GM12873 (cell line): ENCODE measurements at regions not wholly inside any gene's neighbourhood (a gene's known extent, or its start where the extent isn't known, plus 50 kb on each side); places are given as distances from the start of the nearest gene placed in this dataset.

ENCODE experiments used
- TF ChIP-seq, protein P1 (sequence below): IDR thresholded peaks from 2 replicates; pipeline ENCODE4 v1.5.1; 2012; ENCODE audit warnings: low read depth, mild to moderate bottlenecking, moderate library complexity, low read length, control low read depth; ENCODE audit not compliant: insufficient read depth; ENCODE audit errors: missing control alignments

DNA sequence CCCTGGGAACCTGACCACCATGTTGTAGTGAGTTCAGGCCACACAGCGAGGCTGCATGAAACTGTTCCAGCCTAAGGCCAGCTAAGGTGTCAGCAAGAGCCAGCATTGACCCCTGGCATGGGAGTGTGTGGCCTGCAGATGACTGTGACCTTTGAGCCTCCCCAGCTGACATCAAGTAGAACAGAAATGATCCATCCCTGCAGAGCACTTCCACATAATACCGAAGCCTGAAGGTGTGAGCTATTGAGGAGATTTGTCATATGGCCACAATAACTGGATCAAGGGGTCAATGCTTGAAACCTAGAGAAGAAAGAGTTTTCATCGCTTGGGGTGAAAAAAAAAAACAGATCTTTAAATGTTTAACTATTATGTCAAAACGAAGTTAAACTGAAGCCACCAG lies 207.3 kb upstream of the SOX11 start:
- TF ChIP-seq, protein P1, sequence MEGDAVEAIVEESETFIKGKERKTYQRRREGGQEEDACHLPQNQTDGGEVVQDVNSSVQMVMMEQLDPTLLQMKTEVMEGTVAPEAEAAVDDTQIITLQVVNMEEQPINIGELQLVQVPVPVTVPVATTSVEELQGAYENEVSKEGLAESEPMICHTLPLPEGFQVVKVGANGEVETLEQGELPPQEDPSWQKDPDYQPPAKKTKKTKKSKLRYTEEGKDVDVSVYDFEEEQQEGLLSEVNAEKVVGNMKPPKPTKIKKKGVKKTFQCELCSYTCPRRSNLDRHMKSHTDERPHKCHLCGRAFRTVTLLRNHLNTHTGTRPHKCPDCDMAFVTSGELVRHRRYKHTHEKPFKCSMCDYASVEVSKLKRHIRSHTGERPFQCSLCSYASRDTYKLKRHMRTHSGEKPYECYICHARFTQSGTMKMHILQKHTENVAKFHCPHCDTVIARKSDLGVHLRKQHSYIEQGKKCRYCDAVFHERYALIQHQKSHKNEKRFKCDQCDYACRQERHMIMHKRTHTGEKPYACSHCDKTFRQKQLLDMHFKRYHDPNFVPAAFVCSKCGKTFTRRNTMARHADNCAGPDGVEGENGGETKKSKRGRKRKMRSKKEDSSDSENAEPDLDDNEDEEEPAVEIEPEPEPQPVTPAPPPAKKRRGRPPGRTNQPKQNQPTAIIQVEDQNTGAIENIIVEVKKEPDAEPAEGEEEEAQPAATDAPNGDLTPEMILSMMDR, result no peak

GRCh38 chr2:5491523-5491922 lies 200.7 kb upstream of the SOX11 start:
- TF ChIP-seq, protein P1, result no peak

- TF ChIP-seq, protein P1, result no peak
Measured at GRCh38 chr2:5493256-5493655, 198.9 kb upstream of the SOX11 start.

DNA sequence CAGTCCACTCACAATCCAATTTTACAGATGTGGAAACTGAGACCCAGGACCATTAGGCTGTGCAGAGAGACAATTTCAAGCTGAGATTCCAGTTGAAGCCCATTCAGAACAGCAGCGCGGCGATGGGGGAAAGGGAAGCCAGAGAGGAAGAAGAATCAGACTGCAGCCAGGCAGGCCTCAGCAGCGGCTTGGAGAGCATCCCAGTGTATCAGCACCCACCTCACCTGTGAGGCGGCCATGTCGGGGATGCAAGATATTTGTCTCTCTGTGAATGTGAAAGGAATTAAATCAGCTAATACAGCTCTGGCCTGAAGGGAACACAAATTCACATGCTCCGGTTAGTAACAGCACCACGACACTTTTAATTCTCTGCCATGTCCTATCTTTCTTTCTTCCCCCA lies 198.0 kb upstream of the SOX11 start:
- TF ChIP-seq, protein P1, result no peak

DNA sequence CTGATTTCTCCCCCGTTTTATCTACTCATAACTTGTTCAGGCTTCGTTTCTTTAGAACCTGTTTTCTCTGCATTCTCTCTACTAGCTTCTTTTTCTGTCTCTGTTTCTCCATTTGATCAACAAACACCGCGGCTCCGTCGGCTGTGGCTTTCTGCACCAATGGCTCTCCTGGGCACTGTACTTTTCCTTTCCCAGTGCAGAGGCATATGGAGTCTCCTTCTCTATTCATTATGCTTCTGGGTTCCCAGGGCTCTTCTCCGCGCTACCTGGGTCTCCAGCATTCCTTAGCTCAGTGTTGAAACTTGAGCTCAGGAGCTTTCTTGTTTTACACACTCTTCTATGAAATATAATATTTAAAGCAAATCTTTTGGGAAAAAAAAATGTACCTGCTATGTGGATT lies 196.6 kb upstream of the SOX11 start:
- TF ChIP-seq, protein P1, result no peak

DNA sequence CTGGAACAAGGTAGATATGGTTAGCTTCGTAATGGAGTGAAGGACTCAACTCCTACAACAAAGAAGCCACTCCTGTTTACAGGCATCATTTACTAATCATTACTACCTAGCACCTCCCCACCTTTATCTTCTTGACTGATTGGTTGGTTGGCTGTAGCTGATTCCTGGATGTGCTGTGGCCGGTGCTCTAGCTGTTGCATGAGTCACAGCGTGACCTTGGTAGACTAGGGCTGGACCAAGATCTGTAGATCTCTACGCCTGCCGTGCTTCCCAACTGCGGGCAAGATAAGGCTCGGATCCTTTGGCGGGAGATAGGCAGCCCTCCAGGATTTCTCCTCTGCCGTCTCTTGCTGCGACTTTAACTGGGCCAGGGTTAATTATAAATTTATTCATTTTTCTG lies 194.3 kb upstream of the SOX11 start:
- TF ChIP-seq, protein P1, result no peak

DNA sequence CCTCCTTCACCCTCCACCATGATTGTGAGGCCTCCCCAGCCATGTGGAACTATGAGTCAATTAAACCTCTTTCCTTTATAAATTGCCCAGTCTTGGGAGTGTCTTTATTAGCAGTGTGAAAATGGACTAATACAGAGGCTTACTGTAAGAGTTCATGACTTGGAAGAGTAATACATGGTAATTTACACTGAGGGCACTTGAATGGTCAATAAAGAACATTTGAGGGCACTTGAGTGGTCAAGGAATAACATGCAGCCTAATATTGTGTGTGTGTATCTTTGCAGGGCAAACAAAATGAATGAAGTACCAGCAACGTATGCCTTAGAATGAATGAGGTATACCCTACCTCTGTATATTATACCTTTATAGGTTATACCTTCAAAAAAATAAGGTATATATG lies 190.4 kb upstream of the SOX11 start:
- TF ChIP-seq, protein P1, result no peak

GRCh38 chr2:5502385-5502784 lies 189.8 kb upstream of the SOX11 start:
- TF ChIP-seq, protein P1, result no peak
